ENCODE measurements at regions not wholly inside any gene's neighbourhood (a gene's known extent, or its start where the extent isn't known, plus 50 kb on each side); places are given as distances from the start of the nearest gene placed in this dataset.

DNA sequence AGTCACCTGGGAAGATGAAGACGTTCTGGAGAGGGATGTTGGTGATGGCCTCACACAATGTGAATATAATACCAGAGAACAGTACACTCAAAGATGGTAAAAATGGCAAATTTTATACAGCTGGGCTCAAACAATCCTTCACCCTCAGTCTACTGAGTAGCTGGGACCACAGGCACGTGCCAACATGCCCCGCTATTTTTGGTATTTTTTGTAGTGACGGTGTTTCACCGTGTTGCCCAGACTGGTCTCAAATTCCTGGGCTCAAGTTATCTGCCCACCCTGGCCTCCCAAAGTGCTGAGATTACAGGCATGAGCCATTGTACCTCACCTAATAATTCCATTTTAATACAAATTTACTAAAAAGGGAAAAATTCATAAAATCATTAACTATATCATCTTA lies 280.3 kb upstream of the HSFY2 start:
- Histone ChIP-seq H3K4me1 (ENCODE audit: control insufficient read depth in 1 of 2, insufficient read depth in 2 of 2, low read length in 2 of 2) (no peaks in the 10 kb centered on the region), H3K36me3 (ENCODE audit: control insufficient read depth in 1 of 2, insufficient read depth in 2 of 2, low read length in 2 of 2) (no peaks in the 10 kb centered on the region), H3K9me3 (ENCODE audit: control insufficient read depth in 1 of 2, insufficient read depth in 1 of 2, low read depth in 1 of 2, low read length in 2 of 2) (no peaks in the 10 kb centered on the region), H3K27me3 (ENCODE audit: insufficient read depth, low read length) (no peaks in the 10 kb centered on the region), H3K27ac (ENCODE audit: low read depth, low read length) (no peak overlapping the region), H3K9me2 (ENCODE audit: insufficient read depth) (no peaks in the 10 kb centered on the region), H2AFZ (ENCODE audit: low read depth, low read length, poor library complexity, severe bottlenecking) (no peak overlapping the region), H3K4me3 (replicated peaks in 1 of 2; ENCODE audit: low read depth in 1 of 2, low read length in 2 of 2) (no peak overlapping the region), H3K79me2 (ENCODE audit: insufficient read depth, low read length) (no peaks in the 10 kb centered on the region), H3K4me2 (ENCODE audit: low read length) (no peak overlapping the region), H4K20me1 (ENCODE audit: insufficient read depth) (no peaks in the 10 kb centered on the region), H3K9ac (ENCODE audit: low read length) (no peak overlapping the region)
- TF ChIP-seq POLR2AphosphoS5 (IDR thresholded peaks at IDR 0.05; ENCODE audit: low read depth, low read length) (no peak), SRF (IDR thresholded peaks at IDR 0.05; ENCODE audit: low read depth) (no peak), SIN3A (IDR thresholded peaks at IDR 0.05; ENCODE audit: low read depth) (no peak), CEBPB (IDR thresholded peaks at IDR 0.05; ENCODE audit: low read depth) (no peak), POLR2A (IDR thresholded peaks at IDR 0.05; ENCODE audit: borderline replicate concordance, extremely low read depth, insufficient read depth, insufficient read length) (no peak), ELF1 (IDR thresholded peaks at IDR 0.05; ENCODE audit: borderline replicate concordance, low read depth) (no peak), CBX3 (IDR thresholded peaks at IDR 0.05; ENCODE audit: low read depth) (no peak), RAD21 (IDR thresholded peaks at IDR 0.05; ENCODE audit: low read depth) (no peak), TCF7L2 (IDR thresholded peaks at IDR 0.05; ENCODE audit: borderline replicate concordance, extremely low read depth, insufficient read depth, insufficient read length) (no peak), ATF3 (IDR thresholded peaks at IDR 0.05) (no peak), EZH2 (IDR thresholded peaks at IDR 0.05) (no peak), ZNF274 (IDR thresholded peaks at IDR 0.05; ENCODE audit: low read depth, low read length) (no peak), ZFX (IDR thresholded peaks at IDR 0.05) (no peak), EGR1 (IDR thresholded peaks at IDR 0.05; ENCODE audit: low read depth) (no peak), YY1 (IDR thresholded peaks at IDR 0.05; ENCODE audit: extremely low read depth, insufficient replicate concordance, low read depth, low read length) (no peak), SP1 (IDR thresholded peaks at IDR 0.05; ENCODE audit: low read depth) (no peak)
- TF ChIP-seq, protein P1, sequence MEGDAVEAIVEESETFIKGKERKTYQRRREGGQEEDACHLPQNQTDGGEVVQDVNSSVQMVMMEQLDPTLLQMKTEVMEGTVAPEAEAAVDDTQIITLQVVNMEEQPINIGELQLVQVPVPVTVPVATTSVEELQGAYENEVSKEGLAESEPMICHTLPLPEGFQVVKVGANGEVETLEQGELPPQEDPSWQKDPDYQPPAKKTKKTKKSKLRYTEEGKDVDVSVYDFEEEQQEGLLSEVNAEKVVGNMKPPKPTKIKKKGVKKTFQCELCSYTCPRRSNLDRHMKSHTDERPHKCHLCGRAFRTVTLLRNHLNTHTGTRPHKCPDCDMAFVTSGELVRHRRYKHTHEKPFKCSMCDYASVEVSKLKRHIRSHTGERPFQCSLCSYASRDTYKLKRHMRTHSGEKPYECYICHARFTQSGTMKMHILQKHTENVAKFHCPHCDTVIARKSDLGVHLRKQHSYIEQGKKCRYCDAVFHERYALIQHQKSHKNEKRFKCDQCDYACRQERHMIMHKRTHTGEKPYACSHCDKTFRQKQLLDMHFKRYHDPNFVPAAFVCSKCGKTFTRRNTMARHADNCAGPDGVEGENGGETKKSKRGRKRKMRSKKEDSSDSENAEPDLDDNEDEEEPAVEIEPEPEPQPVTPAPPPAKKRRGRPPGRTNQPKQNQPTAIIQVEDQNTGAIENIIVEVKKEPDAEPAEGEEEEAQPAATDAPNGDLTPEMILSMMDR (IDR thresholded peaks at IDR 0.05 in 2 of 3, conservative IDR thresholded peaks at IDR 0.05 in 1 of 3; ENCODE audit: borderline replicate concordance in 1 of 3, insufficient read depth in 1 of 3, low read depth in 2 of 3, low read length in 2 of 3) = no peak
- TF ChIP-seq, protein P2, sequence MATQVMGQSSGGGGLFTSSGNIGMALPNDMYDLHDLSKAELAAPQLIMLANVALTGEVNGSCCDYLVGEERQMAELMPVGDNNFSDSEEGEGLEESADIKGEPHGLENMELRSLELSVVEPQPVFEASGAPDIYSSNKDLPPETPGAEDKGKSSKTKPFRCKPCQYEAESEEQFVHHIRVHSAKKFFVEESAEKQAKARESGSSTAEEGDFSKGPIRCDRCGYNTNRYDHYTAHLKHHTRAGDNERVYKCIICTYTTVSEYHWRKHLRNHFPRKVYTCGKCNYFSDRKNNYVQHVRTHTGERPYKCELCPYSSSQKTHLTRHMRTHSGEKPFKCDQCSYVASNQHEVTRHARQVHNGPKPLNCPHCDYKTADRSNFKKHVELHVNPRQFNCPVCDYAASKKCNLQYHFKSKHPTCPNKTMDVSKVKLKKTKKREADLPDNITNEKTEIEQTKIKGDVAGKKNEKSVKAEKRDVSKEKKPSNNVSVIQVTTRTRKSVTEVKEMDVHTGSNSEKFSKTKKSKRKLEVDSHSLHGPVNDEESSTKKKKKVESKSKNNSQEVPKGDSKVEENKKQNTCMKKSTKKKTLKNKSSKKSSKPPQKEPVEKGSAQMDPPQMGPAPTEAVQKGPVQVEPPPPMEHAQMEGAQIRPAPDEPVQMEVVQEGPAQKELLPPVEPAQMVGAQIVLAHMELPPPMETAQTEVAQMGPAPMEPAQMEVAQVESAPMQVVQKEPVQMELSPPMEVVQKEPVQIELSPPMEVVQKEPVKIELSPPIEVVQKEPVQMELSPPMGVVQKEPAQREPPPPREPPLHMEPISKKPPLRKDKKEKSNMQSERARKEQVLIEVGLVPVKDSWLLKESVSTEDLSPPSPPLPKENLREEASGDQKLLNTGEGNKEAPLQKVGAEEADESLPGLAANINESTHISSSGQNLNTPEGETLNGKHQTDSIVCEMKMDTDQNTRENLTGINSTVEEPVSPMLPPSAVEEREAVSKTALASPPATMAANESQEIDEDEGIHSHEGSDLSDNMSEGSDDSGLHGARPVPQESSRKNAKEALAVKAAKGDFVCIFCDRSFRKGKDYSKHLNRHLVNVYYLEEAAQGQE (IDR thresholded peaks at IDR 0.05; ENCODE audit: low read depth) = no peak
- TF ChIP-seq, protein P3, sequence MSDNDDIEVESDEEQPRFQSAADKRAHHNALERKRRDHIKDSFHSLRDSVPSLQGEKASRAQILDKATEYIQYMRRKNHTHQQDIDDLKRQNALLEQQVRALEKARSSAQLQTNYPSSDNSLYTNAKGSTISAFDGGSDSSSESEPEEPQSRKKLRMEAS (IDR thresholded peaks at IDR 0.05) = no peak
- no TSS peak for BruUV-seq (replicated peaks)
- intact Hi-C loops (cut with micrococcal nuclease) = no loop called here
- ChIA-PET CTCF (no interaction called here), RAD21 (ENCODE audit: low non-redundant PET in 1 of 2, low total read pairs in 2 of 2, uncharacterized antibody in 2 of 2, unreplicated experiment in 2 of 2) (no interaction called here), POLR2A (no interaction called here)
- DNase-seq (ENCODE audit: low read depth, low spot score) (no peak), ATAC-seq (no peak)
